Esophagus squamous epithelium (tissue), 4 donors: ENCODE measurements at regions not wholly inside any gene's neighbourhood (a gene's known extent, or its start where the extent isn't known, plus 50 kb on each side); places are given as distances from the start of the nearest gene placed in this dataset.

ENCODE experiments used
- CTCF ChIP-seq, 6 experiments: fragments of 450-650 bp in 4 of 6; fragments of 200-600 bp in 2 of 6; sonication (generic) in 2 of 6; IDR thresholded peaks; one replicate each; pipeline ENCODE4 v1.5.1; 2016 to 2019; ENCODE audit warnings: antibody characterized with exemption in 6 of 6, mild to moderate bottlenecking in 4 of 6, moderate library complexity in 4 of 6
- POLR2A ChIP-seq, 4 donors: fragments of 450-650 bp; IDR thresholded peaks; one replicate each; pipeline ENCODE4 v1.6.1; 2017; ENCODE audit warnings: antibody characterized with exemption in 4 of 4, mild to moderate bottlenecking in 4 of 4, moderate library complexity in 3 of 4

DNA sequence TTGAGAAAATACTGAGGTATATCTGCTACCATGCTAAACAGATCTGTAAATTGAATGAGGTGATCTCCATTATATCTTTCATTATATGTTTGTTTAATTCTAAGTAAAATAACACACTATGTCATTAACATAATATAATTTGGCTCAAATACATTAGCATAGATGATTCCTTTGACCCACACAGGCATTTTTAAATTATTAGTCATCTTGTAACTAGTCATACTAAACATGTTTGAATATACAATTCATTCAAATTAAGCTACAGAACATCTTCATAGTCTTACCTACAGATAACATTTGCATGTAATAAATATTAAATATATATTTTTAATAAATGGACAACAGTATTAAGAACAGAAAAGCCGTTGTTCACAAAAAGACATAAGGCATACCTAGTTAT lies 52.7 kb upstream of the KYNU start:
- TF ChIP-seq CTCF (IDR thresholded peaks at IDR 0.05) (no peak), POLR2A (IDR thresholded peaks at IDR 0.05) (no peak)
